ENCODE measurements at regions not wholly inside any gene's neighbourhood (a gene's known extent, or its start where the extent isn't known, plus 50 kb on each side); places are given as distances from the start of the nearest gene placed in this dataset.
"Not testable (repeated sequence)": the region's sequence is repeated elsewhere in the genome, so short reads cannot be mapped to it uniquely, and the experiment has no call there.

GRCh38 chr14:46136456-46136855, 515.1 kb downstream of the RPL10L start:
- Histone ChIP-seq H3K36me3 (ENCODE audit: low read depth) (no peaks in the 10 kb centered on the region), H4K20me1 (ENCODE audit: insufficient read depth) (no peaks in the 10 kb centered on the region), H3F3A (ENCODE audit: insufficient read depth) (no peaks in the 10 kb centered on the region), H3K27me3 (replicated peaks; ENCODE audit: insufficient read depth) (no peaks in the 10 kb centered on the region), H3K9me3 (ENCODE audit: low read depth) (no peaks in the 10 kb centered on the region), H3K79me2 (ENCODE audit: insufficient read depth) (no peaks in the 10 kb centered on the region), H3K4me3 (no peak overlapping the region), H2AFZ (no peak overlapping the region), H3K9ac (no peak overlapping the region), H3K4me1 (ENCODE audit: insufficient read depth) (no peaks in the 10 kb centered on the region), H3K9me2 (ENCODE audit: insufficient read depth) (no peaks in the 10 kb centered on the region), H3K4me2 (ENCODE audit: unreplicated experiment) (no peak overlapping the region), H3K27ac (no peak overlapping the region)
- no peak for DNase-seq
- 67 to 88% methylated on average over 1 of the region's 1 CpG for WGBS, 2 experiments (ENCODE audit: low coverage in 1 of 2, low lambda C conversion rate in 2 of 2, missing lambda C conversion rate in 2 of 2)
- in situ Hi-C loops (cut with MboI), result no loop called here
- TF ChIP-seq EZH2phosphoT487 (IDR thresholded peaks at IDR 0.05; ENCODE audit: insufficient read depth, low read depth), result no peak
- TF ChIP-seq EZH2 (IDR thresholded peaks at IDR 0.05; ENCODE audit: insufficient read depth, poor library complexity, severe bottlenecking), result no peak

DNA sequence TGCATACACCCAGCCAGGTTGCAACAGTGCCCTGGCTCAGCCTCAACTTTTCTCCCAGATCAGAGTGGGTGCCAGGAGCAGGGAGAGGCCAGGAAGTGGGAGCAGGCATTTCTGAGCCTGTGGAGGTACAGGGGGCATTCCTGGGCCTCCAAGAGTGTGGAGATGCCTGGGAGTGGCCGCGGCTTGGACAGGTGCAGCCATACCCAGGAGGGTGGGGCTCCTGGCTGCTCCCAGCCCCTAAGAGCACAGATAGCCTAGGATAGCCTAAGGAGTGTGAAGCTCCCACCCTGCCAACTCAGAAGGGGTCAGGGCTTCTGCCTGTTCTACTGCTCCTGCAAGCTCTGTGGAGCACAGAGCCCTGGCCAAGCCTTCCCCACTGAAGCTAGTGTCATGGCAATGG, 543.4 kb downstream of the RPL10L start:
- WGBS, 2 experiments (ENCODE audit: low coverage in 1 of 2, low lambda C conversion rate in 2 of 2, missing lambda C conversion rate in 2 of 2), result 17 to 31% methylated on average over 2 of the region's 2 CpGs
- H3K27ac ChIP-seq, result no peak overlapping the region
- no peaks in the 10 kb centered on the region for H3F3A ChIP-seq (ENCODE audit: insufficient read depth)
- TF ChIP-seq EZH2phosphoT487 (IDR thresholded peaks at IDR 0.05; ENCODE audit: insufficient read depth, low read depth) (no peak), EZH2 (IDR thresholded peaks at IDR 0.05; ENCODE audit: insufficient read depth, poor library complexity, severe bottlenecking) (no peak)
- no peaks in the 10 kb centered on the region for H3K36me3 ChIP-seq (ENCODE audit: low read depth)
- H3K9ac ChIP-seq, result no peak overlapping the region
- no peak overlapping the region for H3K4me2 ChIP-seq (ENCODE audit: unreplicated experiment)
- no peaks in the 10 kb centered on the region for H4K20me1 ChIP-seq (ENCODE audit: insufficient read depth)
- no peak overlapping the region for H2AFZ ChIP-seq
- in situ Hi-C loops (cut with MboI), result no loop called here
- H3K79me2 ChIP-seq (ENCODE audit: insufficient read depth), result no peaks in the 10 kb centered on the region
- H3K4me3 ChIP-seq, result no peak overlapping the region
- no peaks in the 10 kb centered on the region for H3K4me1 ChIP-seq (ENCODE audit: insufficient read depth)
- H3K9me2 ChIP-seq (ENCODE audit: insufficient read depth), result no peaks in the 10 kb centered on the region
- H3K27me3 ChIP-seq (replicated peaks; ENCODE audit: insufficient read depth), result no peaks in the 10 kb centered on the region
- DNase-seq, result no peak
- no peaks in the 10 kb centered on the region for H3K9me3 ChIP-seq (ENCODE audit: low read depth)

- H3K79me2 ChIP-seq (ENCODE audit: insufficient read depth); DNase-seq; H3F3A ChIP-seq (ENCODE audit: insufficient read depth); H3K4me1 ChIP-seq (ENCODE audit: insufficient read depth); H3K9ac ChIP-seq; H3K4me3 ChIP-seq; H3K27me3 ChIP-seq (replicated peaks; ENCODE audit: insufficient read depth); H4K20me1 ChIP-seq (ENCODE audit: insufficient read depth); H3K9me2 ChIP-seq (ENCODE audit: insufficient read depth); H3K9me3 ChIP-seq (ENCODE audit: low read depth); in situ Hi-C loops (cut with MboI); H3K36me3 ChIP-seq (ENCODE audit: low read depth); H2AFZ ChIP-seq; H3K4me2 ChIP-seq (ENCODE audit: unreplicated experiment); H3K27ac ChIP-seq: not testable (repeated sequence)
- 53 to 69% methylated on average over 8 of the region's 8 CpGs for WGBS, 2 experiments (ENCODE audit: low coverage in 1 of 2, low lambda C conversion rate in 2 of 2, missing lambda C conversion rate in 2 of 2)
These were observed 550.7 kb downstream of the RPL10L start for GRCh38 chr14:46100901-46101300.

DNA sequence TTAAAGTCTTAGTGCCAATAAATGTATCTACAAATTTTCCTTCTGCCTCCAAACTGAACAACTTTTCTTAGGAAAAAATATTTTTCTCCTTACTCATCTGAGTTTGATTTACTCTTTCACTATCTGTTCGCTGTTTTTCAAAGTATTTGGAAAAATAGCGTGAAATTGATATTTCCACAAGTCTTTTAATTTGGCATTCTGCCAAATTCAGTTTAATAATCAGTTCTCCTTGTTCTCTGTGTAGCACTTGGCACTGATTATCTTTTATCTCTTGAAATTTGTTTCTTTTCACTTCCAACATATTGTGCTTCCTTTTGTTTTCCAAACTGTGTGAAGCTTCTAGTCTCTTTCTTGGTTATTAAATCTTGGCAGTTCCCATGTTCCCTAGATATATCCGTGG, 559.8 kb downstream of the RPL10L start:
- H2AFZ ChIP-seq, result no peak overlapping the region
- in situ Hi-C loops (cut with MboI), result no loop called here
- H4K20me1 ChIP-seq (ENCODE audit: insufficient read depth), result no peaks in the 10 kb centered on the region

DNA sequence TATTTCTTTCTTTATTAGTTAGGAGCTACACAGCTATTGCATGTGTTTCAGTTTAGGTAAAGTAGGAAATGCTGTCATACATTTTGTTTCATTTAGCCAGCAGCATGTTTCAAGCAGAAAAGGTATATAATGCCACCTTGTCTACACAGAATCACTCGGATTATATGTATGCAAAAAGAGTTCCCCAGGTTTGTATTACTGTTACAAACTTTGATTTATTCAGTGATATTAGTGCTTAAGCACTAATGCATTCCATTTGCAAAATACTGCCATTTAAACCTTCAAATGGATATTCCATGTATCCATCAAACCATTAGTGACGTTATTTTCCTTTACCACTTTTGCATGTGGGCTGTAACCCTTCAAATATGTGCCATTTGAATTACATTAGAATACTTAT, 564.0 kb downstream of the RPL10L start:
- 2 to 15% methylated on average over 2 of the region's 2 CpGs for WGBS, 2 experiments (ENCODE audit: low coverage in 1 of 2, low lambda C conversion rate in 2 of 2, missing lambda C conversion rate in 2 of 2)
- no peak for DNase-seq
- Histone ChIP-seq H3F3A (ENCODE audit: insufficient read depth) (no peaks in the 10 kb centered on the region), H2AFZ (no peak overlapping the region), H3K27me3 (replicated peaks; ENCODE audit: insufficient read depth) (no peaks in the 10 kb centered on the region), H3K9me2 (ENCODE audit: insufficient read depth) (no peaks in the 10 kb centered on the region), H3K27ac (no peak overlapping the region), H3K36me3 (ENCODE audit: low read depth) (no peaks in the 10 kb centered on the region), H3K4me3 (no peak overlapping the region), H3K4me2 (ENCODE audit: unreplicated experiment) (no peak overlapping the region), H3K4me1 (ENCODE audit: insufficient read depth) (no peaks in the 10 kb centered on the region), H3K9ac (no peak overlapping the region), H4K20me1 (ENCODE audit: insufficient read depth) (no peaks in the 10 kb centered on the region), H3K79me2 (ENCODE audit: insufficient read depth) (no peaks in the 10 kb centered on the region), H3K9me3 (ENCODE audit: low read depth) (no peaks in the 10 kb centered on the region)
- TF ChIP-seq EZH2phosphoT487 (IDR thresholded peaks at IDR 0.05; ENCODE audit: insufficient read depth, low read depth) (no peak), EZH2 (IDR thresholded peaks at IDR 0.05; ENCODE audit: insufficient read depth, poor library complexity, severe bottlenecking) (no peak)
- in situ Hi-C loops (cut with MboI), result no loop called here

More for the DNA sequence above, 559.8 kb downstream of the RPL10L start:
- Histone ChIP-seq H3K9me3 (ENCODE audit: low read depth) (no peaks in the 10 kb centered on the region), H3F3A (ENCODE audit: insufficient read depth) (no peaks in the 10 kb centered on the region), H3K9me2 (ENCODE audit: insufficient read depth) (no peaks in the 10 kb centered on the region), H3K79me2 (ENCODE audit: insufficient read depth) (no peaks in the 10 kb centered on the region), H3K36me3 (ENCODE audit: low read depth) (no peaks in the 10 kb centered on the region), H3K9ac (no peak overlapping the region), H3K4me1 (ENCODE audit: insufficient read depth) (no peaks in the 10 kb centered on the region), H3K4me3 (no peak overlapping the region), H3K4me2 (ENCODE audit: unreplicated experiment) (no peak overlapping the region), H3K27me3 (replicated peaks; ENCODE audit: insufficient read depth) (no peaks in the 10 kb centered on the region), H3K27ac (no peak overlapping the region)
- no peak for TF ChIP-seq EZH2phosphoT487 (IDR thresholded peaks at IDR 0.05; ENCODE audit: insufficient read depth, low read depth)
- 2 to 3% methylated on average over 3 of the region's 3 CpGs for WGBS, 2 experiments (ENCODE audit: low coverage in 1 of 2, low lambda C conversion rate in 2 of 2, missing lambda C conversion rate in 2 of 2)
- no peak for DNase-seq
